ENCODE measurements at regions not wholly inside any gene's neighbourhood (a gene's known extent, or its start where the extent isn't known, plus 50 kb on each side); places are given as distances from the start of the nearest gene placed in this dataset.

DNA sequence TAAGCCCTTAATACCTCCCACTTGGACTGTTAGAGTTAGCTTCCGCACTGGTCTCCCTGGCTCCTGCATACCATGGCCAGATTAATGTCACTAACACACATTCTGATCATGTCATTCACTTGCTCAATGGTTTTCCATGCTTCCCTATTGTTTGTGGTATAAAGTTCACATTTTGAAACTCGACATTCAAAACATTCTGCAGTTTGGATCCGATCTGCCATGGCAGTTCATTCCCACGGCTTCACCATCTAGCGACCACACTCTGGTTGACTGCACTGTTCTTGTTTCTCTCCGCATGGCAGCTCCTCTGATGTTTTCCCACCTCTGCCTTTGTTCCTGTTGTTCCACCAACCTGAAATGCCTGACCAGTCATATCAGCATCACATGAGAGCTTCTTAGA is 87.4 kb upstream of the WAC start:
- 83 to 93% methylated on average over 6 of the region's 6 CpGs for WGBS, 2 donors
- Histone ChIP-seq H3K36me3 (no peaks in the 10 kb centered on the region), H3K9me3 (no peaks in the 10 kb centered on the region), H3K27me3 (no peaks in the 10 kb centered on the region), H3K4me1 (peaks cover 0 to 6% (median 3%) of the 10 kb centered on the region in 4 donors), H3K27ac (no peak overlapping the region), H3K4me3 (no peak overlapping the region)
- no peak for DNase-seq
- no peak for TF ChIP-seq EP300 (IDR thresholded peaks at IDR 0.05)
- TF ChIP-seq POLR2AphosphoS5 (IDR thresholded peaks at IDR 0.05), result no peak
- no peak for TF ChIP-seq POLR2A (IDR thresholded peaks at IDR 0.05)
- TF ChIP-seq, protein P1, sequence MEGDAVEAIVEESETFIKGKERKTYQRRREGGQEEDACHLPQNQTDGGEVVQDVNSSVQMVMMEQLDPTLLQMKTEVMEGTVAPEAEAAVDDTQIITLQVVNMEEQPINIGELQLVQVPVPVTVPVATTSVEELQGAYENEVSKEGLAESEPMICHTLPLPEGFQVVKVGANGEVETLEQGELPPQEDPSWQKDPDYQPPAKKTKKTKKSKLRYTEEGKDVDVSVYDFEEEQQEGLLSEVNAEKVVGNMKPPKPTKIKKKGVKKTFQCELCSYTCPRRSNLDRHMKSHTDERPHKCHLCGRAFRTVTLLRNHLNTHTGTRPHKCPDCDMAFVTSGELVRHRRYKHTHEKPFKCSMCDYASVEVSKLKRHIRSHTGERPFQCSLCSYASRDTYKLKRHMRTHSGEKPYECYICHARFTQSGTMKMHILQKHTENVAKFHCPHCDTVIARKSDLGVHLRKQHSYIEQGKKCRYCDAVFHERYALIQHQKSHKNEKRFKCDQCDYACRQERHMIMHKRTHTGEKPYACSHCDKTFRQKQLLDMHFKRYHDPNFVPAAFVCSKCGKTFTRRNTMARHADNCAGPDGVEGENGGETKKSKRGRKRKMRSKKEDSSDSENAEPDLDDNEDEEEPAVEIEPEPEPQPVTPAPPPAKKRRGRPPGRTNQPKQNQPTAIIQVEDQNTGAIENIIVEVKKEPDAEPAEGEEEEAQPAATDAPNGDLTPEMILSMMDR (IDR thresholded peaks at IDR 0.05), result no peak
- intact Hi-C loops (cut with DNase I), result no loop called here

DNA sequence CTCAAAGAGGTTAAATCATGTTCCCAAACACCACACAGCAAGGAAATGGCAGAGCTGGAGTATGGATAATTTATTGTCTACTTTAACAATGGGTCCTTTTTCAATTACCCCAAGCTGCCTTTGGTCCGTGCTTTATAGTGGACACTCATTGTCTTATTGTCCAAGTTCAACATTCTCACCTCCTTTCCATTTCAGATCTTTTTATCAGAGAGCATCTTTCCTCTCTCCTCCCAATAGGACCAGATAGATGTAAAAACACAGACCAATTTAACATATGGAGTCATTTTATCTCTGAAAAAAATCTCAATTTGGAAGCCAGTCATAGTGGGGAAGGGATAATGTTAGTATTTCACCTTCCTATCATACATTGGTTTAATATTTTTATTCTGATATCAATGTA is 83.5 kb upstream of the WAC start:
- DNase-seq, result no peak
- Histone ChIP-seq H3K4me1 (no peaks in the 10 kb centered on the region), H3K4me3 (no peak overlapping the region), H3K9me3 (peaks cover 0 to 2% (median 0%) of the 10 kb centered on the region in 4 donors), H3K27ac (no peak overlapping the region), H3K27me3 (no peaks in the 10 kb centered on the region), H3K36me3 (no peaks in the 10 kb centered on the region)
- TF ChIP-seq EP300 (IDR thresholded peaks at IDR 0.05) (no peak), POLR2AphosphoS5 (IDR thresholded peaks at IDR 0.05) (no peak), POLR2A (IDR thresholded peaks at IDR 0.05) (no peak)
- TF ChIP-seq, protein P1 (IDR thresholded peaks at IDR 0.05), result no peak
- intact Hi-C loops (cut with DNase I), result no loop called here
- 63 to 74% methylated on average over 1 of the region's 1 CpG for WGBS, 2 donors

DNA sequence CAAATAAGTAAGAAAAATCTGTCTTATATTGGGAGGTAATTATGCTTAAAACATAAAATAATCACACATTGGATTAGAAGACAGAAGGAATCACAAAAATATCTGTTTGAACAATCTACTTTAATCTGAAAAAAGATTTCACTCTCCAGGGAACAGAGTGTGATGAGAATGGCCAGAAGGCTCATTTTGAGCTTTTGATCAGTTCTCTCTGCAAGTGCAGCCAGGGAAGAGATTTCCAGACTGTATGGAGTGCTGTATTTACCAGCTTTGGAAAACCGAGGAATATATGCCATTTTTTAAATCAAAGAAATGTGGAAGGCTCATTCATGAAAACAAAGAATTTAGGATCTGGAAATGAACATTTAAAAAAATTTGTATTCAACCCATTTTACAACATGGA is 83.0 kb upstream of the WAC start:
- WGBS, 2 donors, result 76 to 83% methylated on average over 1 of the region's 1 CpG
- Histone ChIP-seq H3K4me1 (no peaks in the 10 kb centered on the region), H3K36me3 (no peaks in the 10 kb centered on the region), H3K27me3 (no peaks in the 10 kb centered on the region), H3K4me3 (no peak overlapping the region), H3K9me3 (peaks cover 0 to 2% (median 0%) of the 10 kb centered on the region in 4 donors), H3K27ac (no peak overlapping the region)
- intact Hi-C loops (cut with DNase I), result no loop called here
- no peak for DNase-seq
- no peak for TF ChIP-seq EP300 (IDR thresholded peaks at IDR 0.05)
- TF ChIP-seq POLR2AphosphoS5 (IDR thresholded peaks at IDR 0.05), result no peak
- TF ChIP-seq, protein P1 (IDR thresholded peaks at IDR 0.05), result no peak
- no peak for TF ChIP-seq POLR2A (IDR thresholded peaks at IDR 0.05)

DNA sequence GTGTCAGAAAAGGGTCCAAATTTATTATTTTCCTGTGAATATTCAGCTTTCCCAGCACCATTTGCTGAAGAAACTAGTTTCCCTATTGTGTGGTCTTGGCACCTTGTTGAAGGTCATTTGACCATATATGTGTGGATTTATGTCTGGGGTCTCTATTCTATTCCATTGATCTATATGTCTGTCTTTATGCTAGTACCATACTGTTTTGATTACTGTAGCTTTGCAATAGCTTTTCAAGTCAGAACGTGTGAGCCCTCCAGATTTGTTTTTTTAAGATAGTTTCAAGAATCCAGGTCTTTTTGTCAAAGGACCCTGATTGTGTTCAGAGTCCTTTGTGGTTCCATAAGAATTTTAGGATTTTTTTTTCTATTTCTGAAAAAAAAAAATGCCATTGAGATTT is 79.0 kb upstream of the WAC start:
- intact Hi-C loops (cut with DNase I), result no loop called here
- Histone ChIP-seq H3K4me1 (no peaks in the 10 kb centered on the region), H3K27me3 (no peaks in the 10 kb centered on the region)

More for the DNA sequence above, 79.0 kb upstream of the WAC start:
- Histone ChIP-seq H3K36me3 (no peaks in the 10 kb centered on the region), H3K27ac (no peak overlapping the region), H3K9me3 (peaks cover 0 to 2% (median 0%) of the 10 kb centered on the region in 4 donors), H3K4me3 (no peak overlapping the region)
- 81 to 94% methylated on average over 1 of the region's 1 CpG for WGBS, 2 donors
- DNase-seq, result no peak
- TF ChIP-seq EP300 (IDR thresholded peaks at IDR 0.05), result no peak
- no peak for TF ChIP-seq POLR2A (IDR thresholded peaks at IDR 0.05)
- TF ChIP-seq, protein P1 (IDR thresholded peaks at IDR 0.05), result no peak
- TF ChIP-seq POLR2AphosphoS5 (IDR thresholded peaks at IDR 0.05), result no peak
